Fibroblast of villous mesenchyme (primary cell): ENCODE measurements at regions not wholly inside any gene's neighbourhood (a gene's known extent, or its start where the extent isn't known, plus 50 kb on each side); places are given as distances from the start of the nearest gene placed in this dataset.

ENCODE experiments used
- DNase-seq: peaks from one replicate; pipeline ENCODE4 v3.0.0-alpha.2; 2010; ENCODE audit warnings: low read depth
- H3K4me3 ChIP-seq: 2 replicates; pipeline ENCODE4 v1.5.1; 2011; ENCODE audit warnings: low read depth, mild to moderate bottlenecking, low read length
- CTCF ChIP-seq: IDR thresholded peaks from 2 replicates; pipeline ENCODE4 v1.5.1; 2012; ENCODE audit warnings: low read depth, mild to moderate bottlenecking, low read length; ENCODE audit not compliant: insufficient read depth

DNA sequence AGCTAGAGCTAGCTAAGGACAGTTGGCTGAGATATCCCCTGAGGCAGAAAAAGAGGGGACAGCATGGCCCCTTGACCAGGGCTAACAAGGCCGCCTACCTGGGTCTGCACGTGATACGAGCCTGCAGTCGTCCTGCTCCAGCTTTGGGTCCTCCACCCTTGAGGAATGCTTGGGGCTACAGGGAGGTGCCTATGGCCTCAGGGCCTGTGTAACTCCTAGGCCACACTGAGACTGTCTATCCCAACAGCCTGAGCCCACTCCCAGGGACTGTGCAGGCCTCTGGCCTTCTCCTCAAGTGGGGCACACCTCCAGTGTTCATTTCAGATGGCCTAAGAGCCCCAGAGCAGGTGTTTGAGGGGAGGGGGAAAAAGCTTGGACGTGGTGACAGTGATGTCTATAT is 136.7 kb upstream of the SATB2 start:
- no peak for TF ChIP-seq CTCF
- no peak overlapping the region for H3K4me3 ChIP-seq
- no peak for DNase-seq

- no peak overlapping the region for H3K4me3 ChIP-seq
- TF ChIP-seq CTCF = no peak
- DNase-seq = no peak
Observed at GRCh38 chr2:199591826-199592225, 134.1 kb upstream of the SATB2 start.

DNA sequence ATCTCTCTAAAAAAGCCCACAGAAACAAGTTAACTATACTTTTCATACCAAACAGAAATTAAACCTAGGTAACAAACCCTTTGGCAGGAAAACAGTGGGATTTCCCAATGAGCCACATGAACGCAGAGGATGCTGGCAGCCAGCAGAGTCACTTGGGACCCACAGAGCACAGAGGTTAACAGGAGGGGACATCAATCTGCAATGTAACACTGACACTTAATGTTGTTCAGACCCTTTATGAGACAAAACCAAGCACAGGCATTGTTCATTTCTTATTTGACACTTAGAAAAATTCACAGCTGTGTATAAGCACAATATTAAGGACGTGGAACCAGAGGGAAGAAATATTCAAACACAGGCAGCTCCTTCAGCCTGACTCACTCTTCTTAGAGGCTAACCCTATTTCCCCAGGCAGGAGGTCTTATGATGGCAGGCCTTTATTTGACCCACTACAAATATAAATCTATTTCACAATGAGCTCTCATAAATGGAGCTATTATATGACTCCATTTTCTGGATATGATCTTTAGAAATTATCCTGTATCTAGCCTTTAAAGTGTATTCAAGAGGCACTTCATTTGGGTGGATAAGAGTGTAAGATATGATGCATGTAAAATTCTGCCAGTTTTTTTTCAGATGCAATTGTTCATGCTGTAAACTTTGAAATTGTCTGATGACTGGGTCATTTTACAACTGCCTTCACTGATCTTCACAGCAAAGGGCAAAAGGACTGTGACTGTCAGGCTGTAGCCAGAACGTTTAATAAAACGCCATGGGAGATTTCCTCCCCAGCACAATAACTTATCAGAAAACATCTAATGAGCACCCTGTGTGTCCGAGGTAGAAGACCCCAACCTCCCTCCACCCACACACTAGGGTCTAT is 132.8 kb upstream of the SATB2 start:
- DNase-seq = no peak
- no peak overlapping the region for H3K4me3 ChIP-seq
- no peak for TF ChIP-seq CTCF

- no peak overlapping the region for H3K4me3 ChIP-seq
- no peak for TF ChIP-seq CTCF
- no peak for DNase-seq
Observed at GRCh38 chr2:199589306-199589705, 131.6 kb upstream of the SATB2 start.

DNA sequence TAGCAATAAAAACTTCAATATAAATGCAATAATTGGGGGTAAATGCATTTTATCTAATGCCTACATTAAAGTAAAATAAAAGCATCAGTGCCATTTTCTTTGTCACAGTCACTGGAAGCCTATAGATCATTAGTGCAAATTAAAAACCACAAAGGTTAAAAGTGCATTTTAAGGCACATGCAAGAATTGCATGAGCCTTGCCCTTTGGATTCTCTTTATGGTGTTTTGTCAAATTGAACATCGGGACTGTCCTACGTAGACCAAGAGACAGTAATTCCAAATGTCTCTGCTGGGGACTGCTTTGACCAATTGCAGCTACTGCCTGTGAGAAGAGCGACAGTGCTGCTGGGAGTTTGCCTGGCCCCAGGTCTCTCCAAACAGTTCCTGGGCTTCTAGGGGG is 130.3 kb upstream of the SATB2 start:
- no peak for DNase-seq
- H3K4me3 ChIP-seq = no peak overlapping the region
- no peak for TF ChIP-seq CTCF

DNA sequence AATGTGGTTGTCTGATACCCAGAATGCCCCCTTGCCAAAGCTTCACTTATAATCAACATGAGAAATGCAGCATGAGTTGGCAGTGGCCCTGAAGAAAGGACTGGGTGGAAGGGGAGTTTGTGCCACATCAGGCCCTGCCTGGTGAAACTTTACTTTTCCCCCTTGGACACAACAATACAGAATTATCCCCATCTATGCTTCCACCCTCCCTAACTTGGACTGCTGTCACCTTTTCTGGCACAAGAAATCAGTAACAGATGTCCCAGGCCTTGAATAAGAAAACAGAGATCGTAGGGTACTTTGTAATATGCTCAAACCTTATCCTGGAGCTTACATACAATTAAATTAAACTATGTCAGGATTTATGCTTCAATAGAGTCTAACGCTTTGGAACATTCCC is 128.9 kb upstream of the SATB2 start:
- DNase-seq = no peak
- TF ChIP-seq CTCF = no peak
- H3K4me3 ChIP-seq = no peak overlapping the region

DNA sequence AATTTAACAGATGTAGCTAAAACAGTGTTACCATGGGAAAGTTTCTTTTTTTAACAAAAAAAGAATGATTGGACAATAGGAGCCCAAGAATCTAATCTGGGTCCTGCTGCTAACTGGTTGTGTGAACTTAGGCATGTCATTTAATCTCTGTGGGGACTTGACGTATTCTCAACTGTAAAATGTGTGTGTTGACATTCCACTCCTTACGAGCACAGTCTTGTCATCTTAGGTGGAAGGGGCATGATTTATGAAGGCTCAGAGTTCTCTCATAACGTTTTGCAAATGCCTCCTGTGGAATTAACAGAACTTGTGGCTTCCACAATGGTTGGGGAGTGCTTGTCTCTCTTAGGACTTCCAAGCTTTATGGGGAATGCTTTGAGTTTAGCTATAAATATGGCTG is 125.9 kb upstream of the SATB2 start:
- DNase-seq = no peak
- no peak overlapping the region for H3K4me3 ChIP-seq
- no peak for TF ChIP-seq CTCF
